Mesenchymal stem cell (in vitro differentiated cells and primary cell): ENCODE measurements at regions not wholly inside any gene's neighbourhood (a gene's known extent, or its start where the extent isn't known, plus 50 kb on each side); places are given as distances from the start of the nearest gene placed in this dataset.
"Not testable (repeated sequence)": the region's sequence is repeated elsewhere in the genome, so short reads cannot be mapped to it uniquely, and the experiment has no call there.

ENCODE experiments used
- DNase-seq: peaks from one replicate; pipeline ENCODE4 v3.0.0-alpha.2; 2013
- H2AFZ ChIP-seq: one replicate; pipeline ENCODE4 v1.6.1; 2013; ENCODE audit warnings: low read depth, mild to moderate bottlenecking, control low read depth, inconsistent platforms, low read length, moderate library complexity
- H2AK5ac ChIP-seq: 2 replicates; pipeline ENCODE4 v1.6.1; 2013; ENCODE audit warnings: low read length, moderate library complexity, mild to moderate bottlenecking, inconsistent platforms; ENCODE audit not compliant: severe bottlenecking
- H2BK120ac ChIP-seq: one replicate; pipeline ENCODE4 v1.6.1; 2013; ENCODE audit warnings: low read depth, mild to moderate bottlenecking, inconsistent platforms, low read length, moderate library complexity
- H2BK12ac ChIP-seq, 2 experiments: one replicate each; pipeline ENCODE4 v1.6.1; 2013; ENCODE audit warnings: inconsistent platforms in 2 of 2, low read length in 2 of 2, mild to moderate bottlenecking in 2 of 2, moderate library complexity in 2 of 2, control low read depth in 1 of 2
- H2BK15ac ChIP-seq: one replicate; pipeline ENCODE4 v1.6.1; 2013; ENCODE audit warnings: mild to moderate bottlenecking, low read depth, inconsistent platforms; ENCODE audit not compliant: poor library complexity, severe bottlenecking
- H2BK5ac ChIP-seq: 2 replicates; pipeline ENCODE4 v1.6.1; 2013; ENCODE audit warnings: low read depth, mild to moderate bottlenecking, low read length, control low read depth, inconsistent platforms; ENCODE audit not compliant: poor library complexity, severe bottlenecking
- H3K14ac ChIP-seq, 2 experiments: one replicate each; pipeline ENCODE4 v1.6.1; 2013; ENCODE audit warnings: inconsistent platforms in 2 of 2, low read length in 2 of 2, control low read depth in 1 of 2, mild to moderate bottlenecking in 1 of 2, moderate library complexity in 1 of 2
- H3K18ac ChIP-seq, 2 experiments: one replicate each; pipeline ENCODE4 v1.6.1; 2013; ENCODE audit warnings: inconsistent platforms in 2 of 2, low read length in 2 of 2, control low read depth in 1 of 2, low read depth in 1 of 2, mild to moderate bottlenecking in 1 of 2
- H3K23ac ChIP-seq, 2 experiments: one replicate each; pipeline ENCODE4 v1.6.1; 2013; ENCODE audit warnings: inconsistent platforms in 2 of 2, low read length in 2 of 2, mild to moderate bottlenecking in 2 of 2, moderate library complexity in 2 of 2, control low read depth in 1 of 2
- H3K27ac ChIP-seq: 2 replicates; pipeline ENCODE4 v1.5.1; 2013; ENCODE audit warnings: mild to moderate bottlenecking, moderate library complexity, low read length, control low read depth, inconsistent platforms; ENCODE audit not compliant: poor library complexity, severe bottlenecking
- H3K27me3 ChIP-seq, 2 experiments: 2 replicates each; pipeline versions ENCODE4 v1.6.1 to v1.7.0; 2013; ENCODE audit warnings: low read length in 2 of 2, mild to moderate bottlenecking in 2 of 2, moderate library complexity in 2 of 2, control low read depth in 1 of 2, inconsistent platforms in 1 of 2; ENCODE audit not compliant: control insufficient read depth in 1 of 2, insufficient read depth in 1 of 2
- H3K36me3 ChIP-seq, 2 experiments: 2 replicates each; pipeline versions ENCODE4 v1.6.1 to v1.7.0; 2013; ENCODE audit warnings: low read length in 2 of 2, control low read depth in 1 of 2, inconsistent platforms in 1 of 2, low read depth in 1 of 2, mild to moderate bottlenecking in 1 of 2; ENCODE audit not compliant: insufficient read depth in 2 of 2, control insufficient read depth in 1 of 2
- H3K4ac ChIP-seq, 2 experiments: one replicate each; pipeline ENCODE4 v1.6.1; 2013; ENCODE audit warnings: inconsistent platforms in 2 of 2, low read length in 2 of 2, mild to moderate bottlenecking in 2 of 2, moderate library complexity in 2 of 2, control low read depth in 1 of 2, low read depth in 1 of 2
- H3K4me1 ChIP-seq: 2 replicates; pipeline ENCODE4 v1.6.1; 2013; ENCODE audit warnings: low read depth, low read length, control low read depth; ENCODE audit not compliant: control insufficient read depth, insufficient read depth
- H3K4me2 ChIP-seq: 2 replicates; pipeline ENCODE4 v1.6.1; 2013; ENCODE audit warnings: low read length, mild to moderate bottlenecking, inconsistent platforms; ENCODE audit not compliant: poor library complexity, severe bottlenecking
- H3K4me3 ChIP-seq, 2 experiments: 2 replicates each; pipeline versions ENCODE4 v1.5.1 to v1.7.0; 2013; ENCODE audit warnings: low read length in 2 of 2, mild to moderate bottlenecking in 2 of 2, control low read depth in 1 of 2, low read depth in 1 of 2; ENCODE audit not compliant: insufficient read depth in 1 of 2
- H3K79me1 ChIP-seq: replicated peaks from 2 replicates; pipeline ENCODE4 v1.6.1; 2013; ENCODE audit warnings: mild to moderate bottlenecking, control low read depth, low read length, inconsistent platforms; ENCODE audit not compliant: poor library complexity, severe bottlenecking
- H3K9ac ChIP-seq: 2 replicates; pipeline ENCODE4 v1.7.0; 2013; ENCODE audit warnings: mild to moderate bottlenecking, low read length, moderate library complexity
- H3K9me3 ChIP-seq: 2 replicates; pipeline ENCODE4 v1.7.0; 2013; ENCODE audit warnings: mild to moderate bottlenecking, low read length; ENCODE audit not compliant: control insufficient read depth
- H4K8ac ChIP-seq: one replicate; pipeline ENCODE4 v1.6.1; 2013; ENCODE audit warnings: inconsistent platforms, mild to moderate bottlenecking, low read length, moderate library complexity
- H4K91ac ChIP-seq: one replicate; pipeline ENCODE4 v1.6.1; 2013; ENCODE audit warnings: mild to moderate bottlenecking, low read length, inconsistent platforms
- WGBS: methylation state at CpG from one replicate; pipeline ENCODE4 v1.1.7; 2013; ENCODE audit warnings: mixed read lengths; 5-methylcytosine and 5-hydroxymethylcytosine counted together

GRCh38 chr9:87039809-87040392, 92.6 kb upstream of the GAS1 start:
- Histone ChIP-seq H4K91ac (no peak overlapping the region), H3K9me3 (peaks cover 3% of the 10 kb centered on the region), H3K4me2 (no peak overlapping the region), H2BK15ac (no peak overlapping the region), H2BK12ac (no peak overlapping the region), H4K8ac (no peak overlapping the region), H3K4ac (no peak overlapping the region), H3K79me1 (no peaks in the 10 kb centered on the region), H2BK120ac (no peak overlapping the region), H3K27me3 (no peaks in the 10 kb centered on the region), H3K36me3 (no peaks in the 10 kb centered on the region), H3K4me3 (no peak overlapping the region), H3K23ac (no peak overlapping the region), H3K4me1 (peaks cover 2% of the 10 kb centered on the region), H3K18ac (peak overlapping the region; percentile 12 to 24), H3K14ac (no peak overlapping the region), H2AFZ (no peak overlapping the region), H2AK5ac (no peak overlapping the region), H3K9ac (no peak overlapping the region), H2BK5ac (no peak overlapping the region), H3K27ac (no peak overlapping the region)
- peak; percentile 88 for DNase-seq
- WGBS, result 80% methylated on average over 1 of the region's 1 CpG

- no peak for DNase-seq
- Histone ChIP-seq H3K4me2 (no peak overlapping the region), H4K8ac (no peak overlapping the region), H2AFZ (no peak overlapping the region), H2AK5ac (no peak overlapping the region), H2BK12ac (peak overlapping the region in 1 of 2 experiments; percentile 66), H3K14ac (no peak overlapping the region), H3K27me3 (no peaks in the 10 kb centered on the region), H3K27ac (no peak overlapping the region), H3K4ac (no peak overlapping the region), H3K9ac (no peak overlapping the region), H2BK120ac (no peak overlapping the region), H3K18ac (peak overlapping the region; percentile 12 to 24), H3K4me1 (peaks cover 2% of the 10 kb centered on the region), H4K91ac (no peak overlapping the region), H2BK15ac (peak overlapping the region; percentile 28), H2BK5ac (no peak overlapping the region), H3K4me3 (no peak overlapping the region), H3K23ac (peak overlapping the region in 1 of 2 experiments; percentile 80), H3K36me3 (no peaks in the 10 kb centered on the region), H3K9me3 (peaks cover 3% of the 10 kb centered on the region), H3K79me1 (no peaks in the 10 kb centered on the region)
- WGBS, result 95% methylated on average over 2 of the region's 2 CpGs
These were observed 93.2 kb upstream of the GAS1 start for GRCh38 chr9:87040410-87041009.

- not testable (repeated sequence) for H3K4me3 ChIP-seq, H3K27me3 ChIP-seq, H4K8ac ChIP-seq, H2BK5ac ChIP-seq, H3K23ac ChIP-seq, H2BK12ac ChIP-seq, H3K4ac ChIP-seq, H3K27ac ChIP-seq, H2AFZ ChIP-seq, H2AK5ac ChIP-seq, H3K36me3 ChIP-seq, H3K79me1 ChIP-seq, H3K14ac ChIP-seq, H2BK15ac ChIP-seq, H3K4me1 ChIP-seq, H3K9ac ChIP-seq, H3K18ac ChIP-seq, H3K9me3 ChIP-seq, DNase-seq, H4K91ac ChIP-seq, H3K4me2 ChIP-seq
- 53% methylated on average over 28 of the region's 29 CpGs for WGBS
- peak overlapping the region; percentile 19 for H2BK120ac ChIP-seq
These were observed 94.4 kb upstream of the GAS1 start for GRCh38 chr9:87041553-87042235.

GRCh38 chr9:87049929-87050608, 102.8 kb upstream of the GAS1 start:
- not testable (repeated sequence) for H2AK5ac ChIP-seq, H2BK12ac ChIP-seq, H3K4me2 ChIP-seq, H3K4me1 ChIP-seq, H2BK15ac ChIP-seq, H2BK5ac ChIP-seq, H3K27me3 ChIP-seq, H4K91ac ChIP-seq, H3K79me1 ChIP-seq, H3K4me3 ChIP-seq, H2BK120ac ChIP-seq, H3K27ac ChIP-seq, H4K8ac ChIP-seq, H3K18ac ChIP-seq, H3K4ac ChIP-seq, H3K36me3 ChIP-seq, H3K9ac ChIP-seq, H2AFZ ChIP-seq, DNase-seq, H3K14ac ChIP-seq, H3K23ac ChIP-seq
- WGBS, result 63% methylated on average over 1 of the region's 2 CpGs
- peaks cover 14% of the 10 kb centered on the region for H3K9me3 ChIP-seq
